ENCODE measurements at regions not wholly inside any gene's neighbourhood (a gene's known extent, or its start where the extent isn't known, plus 50 kb on each side); places are given as distances from the start of the nearest gene placed in this dataset.

DNA sequence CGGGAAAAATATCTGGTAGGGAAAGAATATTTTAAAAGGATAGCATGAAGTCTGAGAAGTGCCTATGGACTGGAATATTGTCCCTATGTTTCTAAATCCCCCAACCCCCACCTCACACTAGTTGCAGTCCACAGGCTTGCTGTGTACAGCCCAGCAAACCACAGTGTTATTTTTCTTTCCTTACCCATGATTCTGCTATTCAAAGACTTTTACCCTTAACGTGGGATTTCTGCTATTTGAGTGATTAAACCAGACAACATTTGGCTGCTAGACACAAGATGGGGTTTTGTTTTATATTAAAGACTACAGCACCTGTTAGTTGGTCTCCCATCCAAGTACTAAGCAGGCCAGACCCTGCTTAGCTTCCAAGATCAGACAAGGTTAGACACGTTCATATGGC, 120.5 kb upstream of the MYO3A start:
- Histone ChIP-seq H3K36me3 (no peaks in the 10 kb centered on the region), H3K9me3 (no peaks in the 10 kb centered on the region), H3K4me1 (no peaks in the 10 kb centered on the region), H3K4me3 (no peak overlapping the region), H3K9ac (ENCODE audit: low read depth in 2 of 2, low read length in 2 of 2) (no peak overlapping the region), H3K27ac (no peak overlapping the region), H3K27me3 (no peaks in the 10 kb centered on the region)
- intact Hi-C loops (cut with DNase I), result no loop called here
- no peak for DNase-seq
- TF ChIP-seq, protein P1, sequence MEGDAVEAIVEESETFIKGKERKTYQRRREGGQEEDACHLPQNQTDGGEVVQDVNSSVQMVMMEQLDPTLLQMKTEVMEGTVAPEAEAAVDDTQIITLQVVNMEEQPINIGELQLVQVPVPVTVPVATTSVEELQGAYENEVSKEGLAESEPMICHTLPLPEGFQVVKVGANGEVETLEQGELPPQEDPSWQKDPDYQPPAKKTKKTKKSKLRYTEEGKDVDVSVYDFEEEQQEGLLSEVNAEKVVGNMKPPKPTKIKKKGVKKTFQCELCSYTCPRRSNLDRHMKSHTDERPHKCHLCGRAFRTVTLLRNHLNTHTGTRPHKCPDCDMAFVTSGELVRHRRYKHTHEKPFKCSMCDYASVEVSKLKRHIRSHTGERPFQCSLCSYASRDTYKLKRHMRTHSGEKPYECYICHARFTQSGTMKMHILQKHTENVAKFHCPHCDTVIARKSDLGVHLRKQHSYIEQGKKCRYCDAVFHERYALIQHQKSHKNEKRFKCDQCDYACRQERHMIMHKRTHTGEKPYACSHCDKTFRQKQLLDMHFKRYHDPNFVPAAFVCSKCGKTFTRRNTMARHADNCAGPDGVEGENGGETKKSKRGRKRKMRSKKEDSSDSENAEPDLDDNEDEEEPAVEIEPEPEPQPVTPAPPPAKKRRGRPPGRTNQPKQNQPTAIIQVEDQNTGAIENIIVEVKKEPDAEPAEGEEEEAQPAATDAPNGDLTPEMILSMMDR (IDR thresholded peaks at IDR 0.05), result no peak

DNA sequence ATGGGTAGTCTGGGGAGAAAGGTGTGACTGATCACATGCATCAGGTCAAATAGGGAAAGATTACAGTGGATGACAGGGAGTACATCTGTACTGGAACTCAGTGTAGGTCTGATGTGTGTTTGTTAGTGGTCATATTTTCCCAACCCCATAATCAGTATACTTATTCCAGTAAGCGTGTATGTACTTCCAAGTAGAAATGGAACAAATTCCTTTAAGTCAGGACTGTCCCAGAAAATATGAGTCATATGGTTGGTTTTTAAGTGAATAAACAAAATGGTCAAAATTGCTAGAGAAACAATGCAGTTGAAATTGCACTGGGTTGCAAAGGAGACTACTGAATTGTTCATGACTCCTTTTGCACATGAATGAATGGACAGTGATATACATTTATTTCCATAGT, 118.8 kb upstream of the MYO3A start:
- Histone ChIP-seq H3K27me3 (no peaks in the 10 kb centered on the region), H3K4me3 (no peak overlapping the region), H3K4me1 (no peaks in the 10 kb centered on the region), H3K27ac (no peak overlapping the region), H3K9me3 (no peaks in the 10 kb centered on the region), H3K36me3 (no peaks in the 10 kb centered on the region), H3K9ac (ENCODE audit: low read depth in 2 of 2, low read length in 2 of 2) (no peak overlapping the region)
- intact Hi-C loops (cut with DNase I), result no loop called here
- TF ChIP-seq, protein P1 (IDR thresholded peaks at IDR 0.05), result no peak
- DNase-seq, result no peak

DNA sequence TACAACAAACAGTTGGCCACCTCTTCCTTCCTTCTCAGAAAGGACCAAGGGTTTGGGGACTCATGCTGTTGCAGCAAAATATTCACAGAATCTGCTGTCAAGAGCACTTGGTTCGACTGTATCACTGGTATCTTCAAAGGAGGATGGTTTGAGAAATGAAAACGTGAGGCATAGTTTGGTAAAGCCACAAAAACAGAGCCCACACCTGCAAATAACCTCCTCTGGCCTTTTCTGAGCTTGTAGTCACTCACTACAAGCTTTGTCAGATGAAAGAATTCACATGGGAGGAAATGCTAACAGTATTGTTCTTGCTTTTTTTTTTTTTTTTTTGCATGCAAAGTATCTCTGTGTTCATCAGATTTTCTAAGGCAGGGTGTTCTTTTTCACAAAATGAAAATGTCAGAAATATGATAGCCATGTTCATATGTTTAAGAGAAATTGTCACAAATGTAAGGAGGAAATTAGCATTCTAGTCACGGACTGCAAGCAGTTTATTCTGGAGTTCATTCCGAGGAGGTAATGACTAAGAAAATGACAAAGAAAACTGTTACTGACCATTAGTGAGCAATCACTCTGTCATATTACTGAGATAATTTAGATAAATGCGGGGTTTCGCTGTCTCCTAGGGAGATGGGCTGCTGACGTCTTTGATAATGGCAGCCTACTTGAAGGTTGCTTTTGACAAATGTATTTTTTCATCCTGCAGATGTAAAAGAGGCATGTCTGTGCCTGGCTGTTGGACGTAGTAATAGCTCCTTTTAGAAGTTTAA, 117.8 kb upstream of the MYO3A start:
- Histone ChIP-seq H3K36me3 (no peaks in the 10 kb centered on the region), H3K4me3 (no peak overlapping the region), H3K27ac (no peak overlapping the region), H3K9ac (ENCODE audit: low read depth in 2 of 2, low read length in 2 of 2) (no peak overlapping the region), H3K4me1 (no peaks in the 10 kb centered on the region), H3K27me3 (no peaks in the 10 kb centered on the region), H3K9me3 (no peaks in the 10 kb centered on the region)
- intact Hi-C loops (cut with DNase I), result no loop called here
- DNase-seq, result no peak
- TF ChIP-seq, protein P1 (IDR thresholded peaks at IDR 0.05), result no peak

DNA sequence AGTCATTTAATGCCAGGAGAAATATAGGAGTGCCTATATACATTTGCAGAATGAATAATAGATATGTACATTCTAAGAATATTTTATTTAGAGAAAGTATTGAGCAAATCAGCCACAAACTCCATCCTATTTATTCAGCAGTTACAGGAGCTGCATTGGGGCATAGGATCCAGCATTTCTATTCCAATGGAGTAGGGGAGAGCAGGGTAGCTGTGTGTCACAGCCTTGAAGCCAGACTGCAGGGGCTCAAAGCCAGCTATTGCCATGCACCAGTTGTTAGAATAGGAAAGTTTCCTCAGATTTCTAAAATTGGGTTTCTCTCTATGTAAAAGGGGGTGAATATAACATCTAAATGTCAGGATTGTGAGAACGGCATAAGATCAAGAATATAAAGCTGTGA, 116.8 kb upstream of the MYO3A start:
- TF ChIP-seq, protein P1 (IDR thresholded peaks at IDR 0.05), result no peak
- DNase-seq, result no peak
- intact Hi-C loops (cut with DNase I), result no loop called here
- Histone ChIP-seq H3K27me3 (no peaks in the 10 kb centered on the region), H3K27ac (no peak overlapping the region), H3K36me3 (no peaks in the 10 kb centered on the region), H3K9me3 (no peaks in the 10 kb centered on the region), H3K4me1 (no peaks in the 10 kb centered on the region), H3K9ac (ENCODE audit: low read depth in 2 of 2, low read length in 2 of 2) (no peak overlapping the region), H3K4me3 (no peak overlapping the region)

- Histone ChIP-seq H3K9ac (ENCODE audit: low read depth in 2 of 2, low read length in 2 of 2) (no peak overlapping the region), H3K9me3 (no peaks in the 10 kb centered on the region), H3K36me3 (no peaks in the 10 kb centered on the region), H3K27me3 (no peaks in the 10 kb centered on the region), H3K4me1 (no peaks in the 10 kb centered on the region), H3K27ac (no peak overlapping the region), H3K4me3 (no peak overlapping the region)
- DNase-seq, result no peak
- TF ChIP-seq, protein P1 (IDR thresholded peaks at IDR 0.05), result no peak
- intact Hi-C loops (cut with DNase I), result no loop called here
Measured at GRCh38 chr10:25818751-25819150, 115.3 kb upstream of the MYO3A start.
